ENCODE measurements at regions not wholly inside any gene's neighbourhood (a gene's known extent, or its start where the extent isn't known, plus 50 kb on each side); places are given as distances from the start of the nearest gene placed in this dataset.

GRCh38 chr15:93324186-93324975 is 235.4 kb upstream of the RGMA start:
- no peak for FAIRE-seq
- WGBS (ENCODE audit: insufficient coverage, low coverage, missing lambda C conversion rate), result 2% methylated on average over 5 of the region's 5 CpGs
- no peak overlapping the region for H3K4me3 ChIP-seq

More at GRCh38 chr15:93324186-93324975, 235.4 kb upstream of the RGMA start:
- ATAC-seq (no peak), DNase-seq (ENCODE audit: extremely low read depth in 1 of 4, low spot score in 3 of 4) (no peak)
- Histone ChIP-seq H3K9me3 (replicated peaks; ENCODE audit: control insufficient read depth, insufficient read depth, low read depth, low read length) (no peaks in the 10 kb centered on the region), H2AFZ (ENCODE audit: low read depth, low read length) (no peak overlapping the region), H3K9me1 (ENCODE audit: control insufficient read depth, insufficient read depth, low read length) (no peaks in the 10 kb centered on the region), H3K36me3 (ENCODE audit: control insufficient read depth, insufficient read depth, low read length) (no peaks in the 10 kb centered on the region), H3K4me1 (replicated peaks in 1 of 2; ENCODE audit: control insufficient read depth in 2 of 2, insufficient read depth in 2 of 2, low read length in 2 of 2) (no peaks in the 10 kb centered on the region), H3K27ac (ENCODE audit: extremely low read depth, low read depth, low read length) (no peak overlapping the region), H3K27me3 (ENCODE audit: control insufficient read depth in 2 of 2, insufficient read depth in 2 of 2, low read length in 2 of 2) (peaks cover 1 to 12% of the 10 kb centered on the region in 2 experiments; a peak in 1 of 5 replicates), H3K79me2 (ENCODE audit: control insufficient read depth, insufficient read depth, low read length) (no peaks in the 10 kb centered on the region), H3K4me2 (ENCODE audit: insufficient read depth, low read length) (no peak overlapping the region), H3K9ac (ENCODE audit: insufficient read depth in 1 of 2, low read depth in 2 of 2, low read length in 2 of 2) (no peak overlapping the region), H4K20me1 (replicated peaks; ENCODE audit: control insufficient read depth, insufficient read depth, low read length) (no peaks in the 10 kb centered on the region; the same call in 1 of the 2 replicates)
- ChIA-PET CTCF (ENCODE audit: low intra/inter-chr PET ratio) (interaction anchor here (0.6 kb wide), 1 partner anchor 258 kb away, joined by 4 read pairs; no protein-coding TSS in a partner anchor), POLR2A (no interaction called here)
- in situ Hi-C loops (cut with MboI) (no loop called here), intact Hi-C loops (cut with micrococcal nuclease) (no loop called here)
- no peak for TF ChIP-seq TEAD2 (tag; IDR thresholded peaks at IDR 0.05)
- TF ChIP-seq SREBF1 (IDR thresholded peaks at IDR 0.05; ENCODE audit: borderline replicate concordance, low read depth, low read length), result no peak
- no peak for TF ChIP-seq ZFX (CRISPR knock-in tag; IDR thresholded peaks at IDR 0.05)
- TF ChIP-seq ZNF277 (CRISPR knock-in tag; IDR thresholded peaks at IDR 0.05; ENCODE audit: borderline replicate concordance), result no peak
- TF ChIP-seq IRF9 (tag; IDR thresholded peaks at IDR 0.05), result no peak
- no peak for TF ChIP-seq ZFP30 (CRISPR knock-in tag; IDR thresholded peaks at IDR 0.05; ENCODE audit: borderline replicate concordance)
- TF ChIP-seq ZNF785 (CRISPR knock-in tag; IDR thresholded peaks at IDR 0.05), result no peak
- no peak for TF ChIP-seq HOXB6 (CRISPR knock-in tag; IDR thresholded peaks at IDR 0.05; ENCODE audit: borderline replicate concordance)
- no peak for TF ChIP-seq NFXL1 (CRISPR knock-in tag; IDR thresholded peaks at IDR 0.05)
- TF ChIP-seq TCFL5 (CRISPR knock-in tag; conservative IDR thresholded peaks at IDR 0.05), result no peak
- no peak for TF ChIP-seq NELFE (IDR thresholded peaks at IDR 0.05; ENCODE audit: insufficient read depth, insufficient read length)
- no peak for TF ChIP-seq CTCF (IDR thresholded peaks at IDR 0.05 in 2 of 3, conservative IDR thresholded peaks at IDR 0.05 in 1 of 3; ENCODE audit: insufficient read depth in 2 of 3, low read depth in 1 of 3, low read length in 3 of 3)
- no peak for TF ChIP-seq NFYB (IDR thresholded peaks at IDR 0.05; ENCODE audit: extremely low read depth, insufficient read length)
- BruUV-seq (replicated peaks), result no TSS peak

Data from K562 (cell line).